ENCODE measurements at regions not wholly inside any gene's neighbourhood (a gene's known extent, or its start where the extent isn't known, plus 50 kb on each side); places are given as distances from the start of the nearest gene placed in this dataset.
A peak's percentile ranks its signal among the peaks of the same experiment; 100 is the strongest.

DNA sequence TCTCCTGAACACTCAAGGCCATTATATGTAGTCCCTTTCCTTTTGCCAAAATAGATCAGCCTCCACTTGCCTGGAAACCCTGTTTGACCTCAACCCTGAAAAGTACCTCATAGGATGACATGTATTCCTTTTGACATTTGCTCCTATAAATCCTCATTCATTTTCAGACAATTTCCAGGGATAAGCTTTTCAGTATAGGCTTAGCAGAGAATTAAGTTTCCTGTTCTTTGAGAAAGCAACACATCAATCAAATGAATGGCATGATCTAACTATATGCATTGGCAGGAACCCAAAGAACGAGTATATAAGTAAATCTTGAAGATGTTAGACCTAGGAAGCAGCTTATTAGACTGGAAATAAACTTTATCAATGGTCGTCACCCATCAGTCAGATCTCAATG, 483.0 kb downstream of the CCDC85A start:
- H3K4me1 ChIP-seq (ENCODE audit: low read length), result no peaks in the 10 kb centered on the region

DNA sequence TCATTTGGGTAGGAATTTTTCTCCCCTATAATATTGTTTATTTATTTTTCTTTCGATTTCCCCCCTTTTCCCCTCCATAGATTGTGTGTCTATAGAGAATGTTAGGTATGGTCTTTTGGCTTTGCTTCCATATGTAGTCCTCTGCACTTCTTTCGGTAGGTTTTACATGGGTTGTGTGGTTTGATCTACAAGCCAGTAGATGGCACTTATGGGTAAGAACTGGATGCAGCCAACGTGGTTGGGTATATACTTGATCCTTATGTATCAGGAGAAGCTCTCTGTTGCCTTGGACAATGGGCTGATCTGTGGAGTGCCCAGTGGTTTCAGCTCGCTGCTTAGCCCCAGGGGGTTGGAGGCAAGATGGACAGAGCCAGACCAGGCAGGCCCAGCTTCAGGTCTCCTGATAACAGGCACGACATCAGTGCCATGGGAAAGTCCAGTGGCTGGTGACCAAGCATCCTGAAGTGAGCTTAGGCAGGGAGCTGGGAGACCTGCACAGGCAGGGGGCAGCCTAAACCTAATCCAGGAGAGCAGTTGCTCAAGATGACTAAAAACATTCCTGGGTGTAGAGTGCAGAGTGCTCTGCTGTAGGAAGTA, 488.3 kb downstream of the CCDC85A start:
- no peak overlapping the region for H3K27ac ChIP-seq (ENCODE audit: low read length)
- DNase-seq, result no peak
- no peak overlapping the region for H3K9ac ChIP-seq (ENCODE audit: low read length)
- H3K4me2 ChIP-seq (ENCODE audit: low read depth, low read length), result no peak overlapping the region
- no peaks in the 10 kb centered on the region for H3K9me2 ChIP-seq (replicated peaks; ENCODE audit: insufficient read depth, low read length)
- H4K20me1 ChIP-seq (ENCODE audit: insufficient read depth, low read length), result no peaks in the 10 kb centered on the region
- H3K4me1 ChIP-seq (ENCODE audit: low read length), result no peaks in the 10 kb centered on the region
- H3F3A ChIP-seq (ENCODE audit: insufficient read depth, low read length), result no peaks in the 10 kb centered on the region
- no peaks in the 10 kb centered on the region for H3K27me3 ChIP-seq (replicated peaks; ENCODE audit: insufficient read depth, low read length)
- no peak overlapping the region for H3K4me3 ChIP-seq (ENCODE audit: low read length)
- no peak for TF ChIP-seq EZH2phosphoT487 (IDR thresholded peaks at IDR 0.05; ENCODE audit: low read length)
- TF ChIP-seq EZH2 (optimal IDR thresholded peaks at IDR 0.05; ENCODE audit: low read depth, low read length), result no peak
- TF ChIP-seq, protein P1, sequence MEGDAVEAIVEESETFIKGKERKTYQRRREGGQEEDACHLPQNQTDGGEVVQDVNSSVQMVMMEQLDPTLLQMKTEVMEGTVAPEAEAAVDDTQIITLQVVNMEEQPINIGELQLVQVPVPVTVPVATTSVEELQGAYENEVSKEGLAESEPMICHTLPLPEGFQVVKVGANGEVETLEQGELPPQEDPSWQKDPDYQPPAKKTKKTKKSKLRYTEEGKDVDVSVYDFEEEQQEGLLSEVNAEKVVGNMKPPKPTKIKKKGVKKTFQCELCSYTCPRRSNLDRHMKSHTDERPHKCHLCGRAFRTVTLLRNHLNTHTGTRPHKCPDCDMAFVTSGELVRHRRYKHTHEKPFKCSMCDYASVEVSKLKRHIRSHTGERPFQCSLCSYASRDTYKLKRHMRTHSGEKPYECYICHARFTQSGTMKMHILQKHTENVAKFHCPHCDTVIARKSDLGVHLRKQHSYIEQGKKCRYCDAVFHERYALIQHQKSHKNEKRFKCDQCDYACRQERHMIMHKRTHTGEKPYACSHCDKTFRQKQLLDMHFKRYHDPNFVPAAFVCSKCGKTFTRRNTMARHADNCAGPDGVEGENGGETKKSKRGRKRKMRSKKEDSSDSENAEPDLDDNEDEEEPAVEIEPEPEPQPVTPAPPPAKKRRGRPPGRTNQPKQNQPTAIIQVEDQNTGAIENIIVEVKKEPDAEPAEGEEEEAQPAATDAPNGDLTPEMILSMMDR (IDR thresholded peaks at IDR 0.05; ENCODE audit: low read length), result no peak
- no peaks in the 10 kb centered on the region for H3K79me2 ChIP-seq (ENCODE audit: low read length)
- H2AFZ ChIP-seq (ENCODE audit: low read length), result no peak overlapping the region
- no peaks in the 10 kb centered on the region for H3K9me3 ChIP-seq (replicated peaks; ENCODE audit: insufficient read depth, low read length)
- H3K36me3 ChIP-seq (replicated peaks; ENCODE audit: insufficient read depth, low read length), result no peaks in the 10 kb centered on the region

More for the DNA sequence above, 483.0 kb downstream of the CCDC85A start:
- no peaks in the 10 kb centered on the region for H3K27me3 ChIP-seq (replicated peaks; ENCODE audit: insufficient read depth, low read length)
- DNase-seq, result no peak
- H3K4me2 ChIP-seq (ENCODE audit: low read depth, low read length), result no peak overlapping the region
- no peaks in the 10 kb centered on the region for H3K9me2 ChIP-seq (replicated peaks; ENCODE audit: insufficient read depth, low read length)
- H2AFZ ChIP-seq (ENCODE audit: low read length), result no peak overlapping the region
- no peaks in the 10 kb centered on the region for H3K9me3 ChIP-seq (replicated peaks; ENCODE audit: insufficient read depth, low read length)
- no peak for TF ChIP-seq EZH2 (optimal IDR thresholded peaks at IDR 0.05; ENCODE audit: low read depth, low read length)
- TF ChIP-seq EZH2phosphoT487 (IDR thresholded peaks at IDR 0.05; ENCODE audit: low read length), result no peak
- TF ChIP-seq, protein P1 (IDR thresholded peaks at IDR 0.05; ENCODE audit: low read length), result no peak
- H3K27ac ChIP-seq (ENCODE audit: low read length), result no peak overlapping the region
- H3K79me2 ChIP-seq (ENCODE audit: low read length), result no peaks in the 10 kb centered on the region
- no peaks in the 10 kb centered on the region for H3K36me3 ChIP-seq (replicated peaks; ENCODE audit: insufficient read depth, low read length)
- no peaks in the 10 kb centered on the region for H4K20me1 ChIP-seq (ENCODE audit: insufficient read depth, low read length)
- H3K9ac ChIP-seq (ENCODE audit: low read length), result no peak overlapping the region
- no peaks in the 10 kb centered on the region for H3F3A ChIP-seq (ENCODE audit: insufficient read depth, low read length)
- H3K4me3 ChIP-seq (ENCODE audit: low read length), result no peak overlapping the region

DNA sequence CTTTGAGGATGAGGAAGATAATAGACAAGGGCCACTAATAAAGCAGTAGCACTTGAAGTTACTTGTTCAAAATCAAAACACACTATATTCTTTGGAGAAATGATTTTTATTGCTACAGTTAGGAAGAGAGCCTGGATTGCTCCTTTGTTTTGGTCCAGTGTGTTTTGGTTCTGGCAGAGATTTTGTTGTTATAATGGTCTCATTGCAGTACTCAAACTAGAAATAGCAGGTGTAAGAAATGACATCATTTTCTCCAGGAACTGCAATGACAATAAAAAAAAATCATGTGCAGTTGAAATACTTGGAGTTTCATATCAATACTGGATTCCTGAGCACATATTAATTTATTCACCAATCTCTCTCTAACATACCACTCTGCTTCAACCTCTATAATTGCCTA, 490.3 kb downstream of the CCDC85A start:
- no peak overlapping the region for H3K9ac ChIP-seq (ENCODE audit: low read length)
- H3K79me2 ChIP-seq (ENCODE audit: low read length), result no peaks in the 10 kb centered on the region
- no peak overlapping the region for H3K27ac ChIP-seq (ENCODE audit: low read length)
- no peaks in the 10 kb centered on the region for H3K36me3 ChIP-seq (replicated peaks; ENCODE audit: insufficient read depth, low read length)
- no peaks in the 10 kb centered on the region for H3F3A ChIP-seq (ENCODE audit: insufficient read depth, low read length)
- H3K4me2 ChIP-seq (ENCODE audit: low read depth, low read length), result no peak overlapping the region
- no peak for DNase-seq
- no peaks in the 10 kb centered on the region for H3K9me3 ChIP-seq (replicated peaks; ENCODE audit: insufficient read depth, low read length)
- H3K9me2 ChIP-seq (replicated peaks; ENCODE audit: insufficient read depth, low read length), result no peaks in the 10 kb centered on the region
- no peaks in the 10 kb centered on the region for H3K27me3 ChIP-seq (replicated peaks; ENCODE audit: insufficient read depth, low read length)
- H3K4me3 ChIP-seq (ENCODE audit: low read length), result no peak overlapping the region
- no peak for TF ChIP-seq EZH2phosphoT487 (IDR thresholded peaks at IDR 0.05; ENCODE audit: low read length)
- no peaks in the 10 kb centered on the region for H3K4me1 ChIP-seq (ENCODE audit: low read length)
- no peaks in the 10 kb centered on the region for H4K20me1 ChIP-seq (ENCODE audit: insufficient read depth, low read length)
- no peak overlapping the region for H2AFZ ChIP-seq (ENCODE audit: low read length)

DNA sequence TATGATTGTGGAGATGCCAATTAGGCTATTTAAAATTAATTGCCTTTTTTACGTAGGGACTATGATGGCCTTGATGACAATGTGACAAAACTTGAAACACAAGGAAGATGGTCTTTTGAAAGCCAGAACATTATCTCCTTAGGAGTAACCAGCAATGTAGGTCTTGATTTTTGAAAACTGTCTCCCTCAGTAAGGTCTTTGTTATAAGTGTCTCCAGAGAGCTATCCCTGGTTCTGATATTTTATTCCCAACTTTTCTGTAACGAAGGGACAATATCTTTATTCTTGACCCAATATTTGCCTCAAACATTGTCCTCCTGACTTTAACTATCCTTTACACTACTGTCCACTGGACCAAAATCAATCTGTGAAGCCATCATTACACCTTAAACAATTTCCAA, 493.2 kb downstream of the CCDC85A start:
- Histone ChIP-seq H3K79me2 (ENCODE audit: low read length) (no peaks in the 10 kb centered on the region), H3K27me3 (replicated peaks; ENCODE audit: insufficient read depth, low read length) (no peaks in the 10 kb centered on the region), H3F3A (ENCODE audit: insufficient read depth, low read length) (no peaks in the 10 kb centered on the region), H3K4me2 (ENCODE audit: low read depth, low read length) (no peak overlapping the region), H3K36me3 (replicated peaks; ENCODE audit: insufficient read depth, low read length) (no peaks in the 10 kb centered on the region), H3K9ac (ENCODE audit: low read length) (no peak overlapping the region), H3K9me3 (replicated peaks; ENCODE audit: insufficient read depth, low read length) (no peaks in the 10 kb centered on the region), H4K20me1 (ENCODE audit: insufficient read depth, low read length) (no peaks in the 10 kb centered on the region), H3K4me1 (ENCODE audit: low read length) (no peaks in the 10 kb centered on the region), H3K9me2 (replicated peaks; ENCODE audit: insufficient read depth, low read length) (no peaks in the 10 kb centered on the region), H2AFZ (ENCODE audit: low read length) (no peak overlapping the region), H3K4me3 (ENCODE audit: low read length) (no peak overlapping the region), H3K27ac (ENCODE audit: low read length) (no peak overlapping the region)
- peak; percentile 2 for DNase-seq
- TF ChIP-seq EZH2 (optimal IDR thresholded peaks at IDR 0.05; ENCODE audit: low read depth, low read length), result no peak
- no peak for TF ChIP-seq EZH2phosphoT487 (IDR thresholded peaks at IDR 0.05; ENCODE audit: low read length)
- TF ChIP-seq, protein P1 (IDR thresholded peaks at IDR 0.05; ENCODE audit: low read length), result no peak
